Heart left ventricle (tissue), 13 donors: ENCODE measurements at regions not wholly inside any gene's neighbourhood (a gene's known extent, or its start where the extent isn't known, plus 50 kb on each side); places are given as distances from the start of the nearest gene placed in this dataset.

Source experiments
- CTCF ChIP-seq, 12 donors: fragments of 200-600 bp; sonication (generic) in 4 of 12; IDR thresholded peaks; one replicate each; pipeline versions ENCODE4 v1.5.0 to v1.8.0; 2018 to 2022; ENCODE audit warnings: antibody characterized with exemption in 12 of 12, mild to moderate bottlenecking in 5 of 12
- POLR2A ChIP-seq, 2 donors: fragments of 450-650 bp; IDR thresholded peaks; one replicate each; pipeline ENCODE4 v1.6.1; 2017; ENCODE audit warnings: antibody characterized with exemption in 2 of 2, mild to moderate bottlenecking in 2 of 2, moderate library complexity in 2 of 2
- donor health status: ischemic (EF 13 %, LVEDD 7.1; RV severe dilation, severe dysfunction).
- donor health status: DM: no; HTN: yes; CAD: no.
- donor health status: DM: no; HTN: no; CAD: no.
- donor health status: ischemic (EF 25% LVEDD 6.9; RV normal size, moderate dysfunction).
- donor health status: ischemic (EF 25% LVEDD 5.7; RV mildly dilated, moderate dysfunction).
- donor health status: ischemic (EF 35%, LVEDD 5.7; RV mildly dilated, moderate dysfunction).
- donor health status: nonischemic (EF 11% LVEDD 7.7; RV severe dilation, severe dysfunction).
- donor health status: DM: yes; HTN: yes; CAD: no.
- donor health status: PGD.
- donor health status: ischemic (EF 29% LVEDD 5.4; RV normal size, mild dysfunction).
- donor health status: nonischemic (EF 23%, LVEDD 6.1; RV moderate dilation, normal function).

GRCh38 chr7:130902755-130903357, 168.8 kb upstream of the KLF14 start:
- TF ChIP-seq CTCF (IDR thresholded peaks at IDR 0.05) (no peak), POLR2A (IDR thresholded peaks at IDR 0.05) (no peak)
